ENCODE measurements at regions not wholly inside any gene's neighbourhood (a gene's known extent, or its start where the extent isn't known, plus 50 kb on each side); places are given as distances from the start of the nearest gene placed in this dataset.

DNA sequence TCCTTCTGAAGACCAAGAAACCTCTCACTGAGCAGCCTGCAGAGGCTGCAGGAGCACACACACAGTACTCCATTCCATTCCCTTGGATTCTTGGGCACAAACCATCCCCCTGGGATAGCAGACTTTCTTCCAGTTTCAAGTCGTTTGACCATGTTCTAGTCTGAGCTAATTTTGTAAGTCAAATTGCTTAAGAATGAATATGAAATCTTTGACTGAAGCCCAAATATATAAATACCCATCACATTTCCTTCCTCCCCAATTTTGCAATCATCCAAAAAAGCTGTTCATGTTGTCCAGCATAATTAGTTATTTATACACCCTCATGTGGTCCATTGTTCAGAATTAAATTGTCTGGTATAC lies 231.2 kb upstream of the TPRG1 start:
- no peak for DNase-seq

DNA sequence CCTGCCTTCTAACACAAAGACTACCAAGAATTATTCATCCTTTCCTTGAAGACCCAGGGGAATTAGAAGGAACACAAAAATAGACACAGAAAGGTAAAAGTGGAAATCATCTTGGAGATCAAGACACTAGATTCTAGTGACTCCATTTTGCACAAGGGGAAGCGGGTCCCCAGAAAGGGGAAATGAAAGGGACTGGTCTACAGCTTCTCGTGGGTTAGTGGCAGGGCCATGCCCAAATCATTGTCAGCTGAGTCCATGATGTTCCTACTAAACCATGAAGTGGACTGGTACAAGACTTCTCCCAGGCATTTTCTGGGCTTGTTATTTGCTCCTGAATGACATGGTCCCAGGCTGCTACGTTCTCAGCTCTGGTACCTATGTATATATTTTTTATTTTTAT lies 230.7 kb upstream of the TPRG1 start:
- no peak for DNase-seq

DNA sequence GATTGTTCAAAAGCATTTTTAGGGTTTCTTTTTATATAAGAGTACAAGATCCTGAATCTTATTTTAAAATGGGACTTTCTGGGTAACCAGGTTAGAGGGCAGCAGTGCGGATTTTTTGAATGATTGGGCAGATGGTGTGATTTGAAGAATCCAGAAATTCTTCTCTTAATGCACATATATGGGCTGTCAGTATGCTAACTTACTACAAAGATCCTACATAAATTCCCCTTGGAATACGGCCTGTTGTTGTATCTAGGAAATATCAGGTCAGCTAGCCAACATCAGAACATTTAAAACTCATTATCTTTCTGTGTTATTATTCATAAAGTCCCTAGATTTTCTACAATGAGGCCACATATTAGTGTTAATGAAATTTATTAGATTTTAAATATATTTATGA lies 229.6 kb upstream of the TPRG1 start:
- DNase-seq: no peak

DNA sequence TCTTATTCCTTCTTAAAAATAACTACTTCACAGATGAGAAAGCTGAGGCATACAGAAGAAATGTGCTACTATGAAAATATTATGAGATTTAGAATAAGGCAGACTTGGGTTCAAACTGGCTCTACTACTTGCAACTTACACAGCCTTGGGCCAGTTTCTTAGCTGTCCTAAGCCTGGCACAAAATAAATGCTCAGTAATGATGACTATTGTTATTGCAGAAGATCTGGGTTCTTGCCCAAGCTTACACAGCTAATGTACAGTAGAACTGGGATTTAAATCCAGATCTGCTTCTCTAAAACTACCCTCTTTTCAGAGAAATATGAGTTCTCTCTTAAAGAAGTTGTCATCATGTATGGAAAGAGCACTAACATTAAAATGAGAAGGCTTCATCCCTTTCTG lies 228.2 kb upstream of the TPRG1 start:
- DNase-seq: no peak

DNA sequence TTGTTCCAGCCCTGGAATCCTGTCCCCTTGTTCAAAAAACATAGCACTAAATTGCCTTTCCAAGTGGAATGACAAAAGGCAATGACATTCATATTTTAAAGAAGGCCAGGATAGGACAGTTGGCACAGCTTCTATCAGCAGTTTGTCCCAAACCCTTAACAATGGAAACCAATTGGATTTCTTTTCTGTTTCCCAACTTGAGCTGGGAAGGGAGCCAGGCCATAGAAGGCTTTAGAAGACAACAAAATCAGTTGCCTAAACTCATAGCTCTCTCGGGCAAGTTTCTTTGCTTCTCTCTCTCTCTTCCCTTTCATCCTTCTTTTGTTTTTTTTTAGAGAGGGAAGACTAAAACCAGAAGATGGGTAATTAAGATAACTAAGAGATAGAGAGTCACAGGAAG lies 227.7 kb upstream of the TPRG1 start:
- DNase-seq: no peak

DNA sequence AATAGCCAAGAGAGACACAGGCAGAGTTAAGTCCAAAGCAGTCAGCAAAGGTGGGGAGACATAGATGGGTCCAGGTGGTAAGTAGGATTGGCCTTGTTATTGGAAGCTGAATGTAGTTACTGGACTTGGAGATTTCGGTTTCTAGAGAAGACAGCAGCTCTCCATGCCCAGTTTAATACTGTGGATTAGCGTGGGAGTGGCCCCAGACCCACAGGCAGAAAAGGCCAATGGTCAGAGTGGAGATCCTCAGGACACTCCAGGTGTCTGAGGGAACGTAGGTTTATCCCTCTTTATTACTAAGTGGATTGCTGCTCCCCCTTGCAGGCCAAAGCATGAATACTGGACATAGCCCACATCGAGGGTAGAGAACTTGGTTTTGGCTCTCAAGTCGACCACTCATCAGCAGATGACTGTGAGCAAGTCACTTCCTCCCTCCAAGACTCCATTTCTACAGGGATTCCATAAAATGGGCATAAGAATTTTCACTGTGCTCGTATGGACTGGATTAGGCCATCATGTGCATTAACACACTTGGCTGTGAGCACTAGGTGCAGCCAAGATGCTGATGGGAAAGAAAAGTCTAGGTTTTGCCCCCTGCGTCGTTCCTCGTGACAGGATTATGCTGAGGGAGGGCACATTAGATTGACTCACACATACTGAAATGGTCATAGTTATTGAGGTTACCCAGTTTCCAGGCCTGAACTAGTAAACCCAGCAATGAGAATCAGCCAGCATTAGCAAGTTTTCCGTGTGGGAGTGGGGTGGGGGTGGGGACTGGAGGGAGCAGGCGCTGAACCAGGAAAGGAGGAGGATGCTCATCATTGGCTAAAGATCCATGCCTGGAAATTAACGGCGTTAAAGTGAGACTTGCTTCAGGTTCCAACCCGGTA lies 225.2 kb upstream of the TPRG1 start:
- DNase-seq: no peak

DNA sequence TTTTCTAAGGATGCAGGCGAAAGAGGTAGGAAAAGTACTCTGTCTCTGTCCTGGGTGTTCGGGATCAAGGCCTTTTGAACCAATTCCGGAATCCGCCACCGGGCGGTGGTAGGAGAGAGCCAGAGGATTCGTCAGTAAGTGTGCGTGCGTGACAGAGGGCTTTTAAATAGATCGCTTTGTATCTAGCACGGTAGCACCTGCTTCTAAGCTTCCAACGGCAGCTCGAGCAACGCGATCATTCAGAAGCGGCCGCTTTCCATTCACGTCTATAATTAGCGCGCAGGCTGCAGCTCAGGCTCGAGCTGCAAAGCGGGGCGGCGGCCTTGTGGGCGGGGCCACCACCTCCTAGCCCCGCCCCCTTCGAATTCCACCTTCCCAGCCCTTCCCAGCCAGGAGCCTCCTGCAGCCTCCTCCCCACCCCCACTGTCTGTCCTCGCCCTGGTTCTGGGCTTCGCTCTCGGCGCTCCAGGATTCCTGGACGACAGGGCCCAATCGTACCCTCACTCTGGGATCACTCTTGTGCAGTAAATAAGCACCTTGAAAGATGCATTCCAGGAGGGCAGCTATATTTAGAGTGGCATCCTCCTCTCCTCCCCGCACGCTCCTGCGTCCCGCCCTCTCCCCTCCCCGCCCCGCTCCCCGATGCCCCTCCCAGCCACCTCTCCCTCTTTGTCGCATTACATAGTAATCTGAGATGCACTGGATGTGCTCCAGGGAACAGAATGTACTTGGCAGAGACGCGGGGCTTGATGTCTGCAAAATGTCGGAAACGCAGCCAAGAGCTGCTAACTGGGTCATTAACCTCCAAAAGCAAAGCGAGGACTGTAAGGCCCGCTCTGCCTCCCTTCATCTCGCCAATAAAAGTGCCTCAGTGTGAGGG lies 224.1 kb upstream of the TPRG1 start:
- peak; percentile 20 for DNase-seq

DNA sequence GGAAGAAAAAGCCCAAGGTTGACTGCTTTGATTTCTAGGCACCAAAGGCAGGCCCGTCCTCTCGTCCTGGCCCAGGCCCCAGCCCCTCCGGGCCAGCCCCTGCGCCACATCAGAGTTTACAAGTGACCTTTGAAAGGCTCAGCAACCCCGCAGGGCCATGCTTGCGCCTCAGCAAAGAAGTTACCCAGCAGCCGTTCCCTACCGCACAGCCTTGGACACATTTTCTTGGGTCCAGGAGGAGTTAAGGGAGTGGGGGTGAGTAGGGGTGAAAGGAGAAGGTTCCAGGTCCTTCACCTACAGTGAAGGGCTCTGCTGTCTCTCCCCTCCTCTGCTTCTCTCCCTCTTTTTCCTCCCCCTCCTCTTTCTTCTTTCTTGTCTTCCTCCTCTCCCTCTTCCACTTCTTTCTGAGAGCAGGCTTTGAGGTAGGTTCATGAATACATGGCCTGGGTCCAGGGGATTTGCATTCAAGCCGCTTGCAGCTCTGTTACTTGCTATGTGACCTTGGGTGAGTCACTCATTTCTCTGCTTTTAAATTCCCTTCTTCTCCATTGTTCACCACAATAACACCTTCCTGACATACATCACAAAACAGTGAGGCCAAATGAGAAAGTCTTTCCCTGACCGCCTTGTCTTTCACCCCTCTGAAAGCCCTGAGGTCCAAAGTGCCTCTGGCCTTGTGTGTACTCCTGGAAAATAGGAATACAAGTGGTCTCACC lies 223.3 kb upstream of the TPRG1 start:
- peak; percentile 20 for DNase-seq

DNA sequence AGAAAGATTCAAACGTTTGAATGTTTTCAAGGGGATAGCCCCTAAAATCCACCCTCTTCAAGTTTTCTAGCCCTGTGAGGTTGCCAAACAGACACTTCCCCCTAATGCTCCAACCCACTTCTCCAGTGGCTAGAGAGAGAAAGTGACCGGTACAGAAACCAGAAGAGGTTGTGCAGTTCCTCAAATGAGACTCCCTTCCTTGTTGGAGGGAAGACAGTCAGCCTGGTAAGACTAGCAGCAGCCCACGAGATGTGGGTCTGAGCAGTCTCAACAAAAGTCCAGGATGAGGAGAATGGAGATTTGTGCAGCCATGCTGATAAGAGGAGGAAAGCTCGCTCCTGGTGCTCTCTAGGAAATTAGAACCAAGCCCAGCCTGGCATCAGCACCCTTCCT lies 222.8 kb upstream of the TPRG1 start:
- DNase-seq: no peak

DNA sequence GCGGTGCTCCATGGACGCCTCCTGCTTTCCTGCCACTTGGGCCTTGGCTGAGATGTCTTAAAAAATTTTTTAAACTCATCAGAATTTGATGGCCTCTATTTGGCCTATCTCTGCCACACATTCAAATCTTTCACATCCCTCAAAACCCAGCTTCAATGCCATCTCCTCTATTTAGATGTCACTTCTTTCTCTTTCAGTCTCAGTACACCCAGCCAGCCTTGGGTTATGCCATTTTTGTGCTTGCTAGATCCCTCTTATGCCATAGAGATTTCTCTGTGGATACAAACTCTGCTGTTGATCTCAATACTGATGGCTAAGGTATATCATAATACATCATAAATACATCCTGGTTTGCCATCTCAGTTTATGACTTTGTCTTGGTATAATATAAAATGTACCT lies 222.3 kb upstream of the TPRG1 start:
- DNase-seq: no peak

DNA sequence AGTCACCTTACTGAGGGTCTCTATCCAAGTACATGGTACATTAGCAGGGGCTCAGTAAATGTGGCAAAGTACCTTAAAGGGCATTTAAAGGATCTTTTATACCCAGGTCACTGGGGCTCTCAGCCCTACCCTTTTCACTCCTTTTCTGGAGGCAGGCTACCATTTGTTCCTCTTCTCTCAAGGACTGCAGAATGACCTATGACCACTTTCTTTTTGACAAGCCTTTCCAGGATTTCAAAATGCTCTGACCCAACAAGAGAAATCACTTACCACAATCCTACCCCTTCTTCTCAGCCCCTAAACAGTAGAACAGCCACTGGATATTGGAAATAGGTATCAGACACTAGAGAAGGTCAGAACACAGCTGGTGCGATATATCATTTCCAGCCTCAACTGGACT lies 221.8 kb upstream of the TPRG1 start:
- DNase-seq: no peak

DNA sequence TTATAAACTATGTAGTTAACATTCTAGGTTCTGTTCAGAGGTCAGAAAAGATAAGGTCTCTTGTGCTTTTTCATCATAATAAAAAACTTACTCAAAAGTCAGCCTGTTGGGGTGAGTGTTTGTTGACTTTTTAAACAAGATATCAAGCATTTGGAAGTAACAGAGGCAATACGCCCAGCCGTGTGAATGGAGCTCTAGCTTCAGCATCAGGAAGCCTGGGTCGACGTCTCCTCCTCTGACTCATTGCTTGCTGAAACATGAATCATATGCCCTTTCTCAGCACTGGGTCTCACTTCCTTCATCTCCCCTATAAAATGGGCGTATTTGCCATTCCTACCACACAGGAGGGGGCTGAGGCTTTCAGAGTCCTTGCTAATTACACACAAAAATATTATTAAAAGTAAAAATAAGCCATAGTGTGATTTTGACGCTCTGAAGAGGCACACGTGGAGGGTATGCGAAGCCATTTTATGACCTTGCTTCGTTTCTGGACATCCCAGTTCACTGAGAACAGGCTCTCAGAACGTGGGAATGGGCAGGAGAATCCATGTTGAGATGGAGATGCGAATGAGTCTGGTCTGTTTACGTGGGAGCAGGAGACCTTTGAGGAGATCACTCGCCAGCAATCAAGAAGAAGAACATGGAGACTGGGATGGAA lies 220.8 kb upstream of the TPRG1 start:
- DNase-seq: peak; percentile 75

DNA sequence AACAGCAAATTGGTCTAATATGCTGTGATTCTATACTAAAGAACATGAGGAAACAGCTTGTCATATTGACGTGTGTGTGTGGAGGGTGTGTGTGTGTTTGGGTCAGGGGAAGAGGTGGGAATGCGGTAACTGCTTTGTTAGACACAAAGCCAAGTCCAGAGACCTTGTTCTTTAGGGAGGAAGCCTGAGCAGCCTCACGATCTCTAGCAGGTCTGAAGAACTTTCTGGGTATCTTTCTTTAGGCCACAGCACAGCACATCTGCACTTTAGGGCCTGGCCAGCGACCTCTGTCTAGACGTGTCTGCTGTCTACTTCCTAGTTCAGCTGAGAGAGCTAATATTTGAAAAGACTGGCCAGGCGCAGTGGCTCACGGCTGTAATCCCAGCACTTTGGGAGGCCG lies 220.0 kb upstream of the TPRG1 start:
- no peak for DNase-seq

DNA sequence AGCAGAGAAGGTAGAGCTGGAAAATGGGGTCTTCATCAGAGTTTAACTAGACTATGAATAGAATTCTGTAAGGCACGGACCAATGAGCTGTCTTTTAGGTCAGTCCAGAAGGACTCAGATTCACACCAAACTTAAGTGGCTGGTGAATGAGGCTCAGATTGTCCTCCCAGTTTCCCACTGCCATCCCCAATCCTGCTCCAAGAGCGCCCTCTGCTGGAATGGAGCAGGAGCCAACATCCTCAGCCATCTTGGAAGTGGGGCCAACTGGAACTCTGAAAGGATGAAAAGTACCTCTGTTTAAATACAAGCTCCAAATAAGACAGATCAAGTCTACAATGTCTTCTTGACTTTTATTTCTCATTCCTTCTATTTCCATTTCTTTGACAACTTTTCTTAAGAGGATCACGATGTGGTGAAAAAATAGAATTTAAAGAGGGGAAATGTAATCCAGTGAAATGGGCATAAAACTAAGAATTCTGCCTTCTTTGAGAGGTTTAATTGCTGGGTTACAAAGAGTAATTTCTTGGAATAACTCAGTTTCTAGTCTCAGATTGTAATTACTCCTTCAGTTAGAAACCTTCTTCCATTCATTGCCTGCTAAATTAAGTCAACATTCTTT lies 217.1 kb upstream of the TPRG1 start:
- DNase-seq: peak; percentile 86

DNA sequence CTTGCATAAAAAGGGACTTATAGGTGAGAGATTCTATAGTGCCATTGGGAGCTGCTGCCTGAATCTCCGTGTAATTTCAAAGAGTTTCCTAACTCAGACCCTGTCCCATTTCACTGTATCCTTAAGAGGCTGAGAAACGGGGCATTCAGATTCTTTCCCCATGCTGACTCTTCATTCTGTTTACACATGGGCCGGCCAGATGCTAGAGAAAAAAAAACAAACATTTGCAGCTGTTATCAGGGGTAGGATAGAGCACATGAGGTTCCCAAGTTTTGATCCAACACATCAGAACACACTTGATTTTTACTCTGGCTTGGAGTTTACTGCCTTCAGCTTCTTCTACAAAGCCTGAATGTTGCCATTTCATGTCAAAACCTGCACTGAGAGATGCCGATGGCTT lies 215.9 kb upstream of the TPRG1 start:
- no peak for DNase-seq

DNA sequence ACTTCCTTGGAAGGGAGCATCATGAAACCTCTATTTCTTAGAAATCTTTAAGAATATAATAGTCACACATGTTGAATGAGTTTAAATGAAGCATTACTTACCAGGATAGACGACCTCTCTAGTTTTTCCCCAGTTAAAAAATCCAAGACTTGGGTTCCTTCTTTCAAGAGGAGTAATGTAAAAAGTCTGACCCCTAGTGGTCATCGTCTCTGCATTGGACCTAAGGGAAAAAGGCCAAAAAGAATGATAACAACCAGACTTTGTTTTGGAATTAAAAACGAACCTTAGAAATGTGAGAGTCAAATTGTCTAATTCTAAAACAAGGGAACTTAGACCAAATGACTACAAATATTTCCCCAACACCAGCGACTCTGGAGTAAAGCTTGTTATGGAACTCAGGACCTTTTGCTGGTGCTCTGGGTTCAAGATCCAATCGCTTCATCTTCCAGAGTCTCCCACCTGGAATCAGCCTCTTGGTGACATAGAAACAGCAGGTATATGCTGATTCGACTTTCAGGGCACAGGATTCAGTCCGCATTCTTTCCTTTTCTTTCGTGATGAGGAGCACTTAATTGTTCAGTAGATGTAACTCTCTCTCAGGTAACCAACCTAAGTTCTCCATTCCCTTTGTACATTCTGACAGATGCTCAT lies 214.8 kb upstream of the TPRG1 start:
- peak; percentile 53 for DNase-seq

DNA sequence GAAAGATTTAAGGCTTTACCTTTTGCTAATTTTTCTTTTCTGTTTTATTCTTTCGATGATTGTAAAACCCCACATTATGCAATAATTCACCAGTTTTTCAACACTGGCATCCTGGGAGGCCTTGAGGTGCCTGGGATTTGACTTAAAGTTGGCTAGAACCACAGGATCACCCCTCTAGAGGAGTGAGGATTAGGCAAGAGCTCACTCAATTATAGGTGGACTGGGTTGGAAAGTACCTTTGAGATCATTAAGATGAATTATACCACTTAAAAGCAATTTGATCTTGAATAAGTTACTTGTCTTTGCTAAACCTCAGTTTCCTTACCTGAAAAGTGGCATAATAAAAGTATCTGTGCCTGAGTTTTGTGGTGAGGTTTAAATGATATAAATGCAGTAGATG lies 212.8 kb upstream of the TPRG1 start:
- no peak for DNase-seq

DNA sequence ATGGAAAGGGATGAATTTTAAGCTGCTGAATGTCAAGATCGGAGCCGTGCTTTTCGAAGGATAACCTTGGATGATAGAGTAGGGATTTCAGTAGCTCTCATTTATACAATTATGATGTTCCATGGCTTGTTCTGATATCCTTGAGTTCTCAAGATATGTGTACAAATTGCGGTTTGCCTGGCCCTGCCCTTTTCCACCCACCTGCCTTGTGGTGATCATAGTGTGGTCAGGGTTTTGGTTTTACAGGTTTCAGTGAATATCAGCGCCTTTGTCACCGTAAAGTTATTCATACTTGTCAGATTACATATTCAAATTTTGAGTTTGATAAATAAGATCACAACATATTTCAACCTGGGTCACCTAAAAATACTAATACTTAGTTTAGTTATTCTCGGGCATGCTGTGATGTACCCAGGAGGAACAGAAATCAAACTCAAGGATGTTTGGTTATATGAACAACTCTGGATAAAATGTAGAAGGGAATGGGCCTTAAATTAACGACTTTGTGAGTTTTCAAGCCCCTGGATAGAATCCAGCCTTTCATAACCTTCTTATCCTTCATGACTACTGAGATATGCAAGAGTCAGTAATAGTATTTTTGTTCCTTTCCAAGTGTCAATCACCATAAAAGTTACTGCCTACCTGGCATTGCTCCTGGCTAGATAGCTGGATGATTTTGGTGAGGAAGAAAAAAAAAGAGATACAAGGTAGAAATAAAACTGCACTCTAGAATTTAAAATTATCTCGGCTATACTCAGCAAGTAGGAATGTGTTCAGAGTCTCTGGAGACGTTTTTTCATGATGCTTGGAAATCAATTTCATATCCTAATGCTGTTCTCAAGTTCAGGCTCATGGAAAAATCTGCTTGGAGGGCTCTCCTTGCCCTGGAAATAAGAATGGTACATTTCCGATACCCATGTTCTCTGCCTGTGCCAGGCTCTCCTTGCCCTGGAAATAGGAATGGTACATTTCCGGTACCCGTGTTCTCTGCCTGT lies 209.2 kb upstream of the TPRG1 start:
- peak; percentile 41 for DNase-seq

DNA sequence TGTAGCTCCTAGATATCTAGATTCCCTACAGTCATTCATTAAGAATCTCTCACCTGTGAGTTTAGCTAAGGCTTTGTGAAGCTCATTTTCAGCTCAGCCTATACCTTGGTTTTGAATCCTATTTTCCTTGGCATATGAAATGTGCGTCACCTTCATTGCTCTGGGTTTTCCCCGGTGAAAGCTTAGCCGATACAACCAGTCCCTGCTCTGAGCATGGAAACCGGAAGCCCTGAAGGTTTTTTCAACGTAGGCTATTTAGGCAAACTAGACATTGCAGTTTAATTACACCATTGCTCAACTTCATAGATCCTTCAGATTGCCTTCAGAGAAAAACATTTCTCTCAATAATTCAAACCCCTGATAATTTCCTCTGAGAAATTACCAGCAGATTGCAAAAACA lies 206.8 kb upstream of the TPRG1 start:
- no peak for DNase-seq

DNA sequence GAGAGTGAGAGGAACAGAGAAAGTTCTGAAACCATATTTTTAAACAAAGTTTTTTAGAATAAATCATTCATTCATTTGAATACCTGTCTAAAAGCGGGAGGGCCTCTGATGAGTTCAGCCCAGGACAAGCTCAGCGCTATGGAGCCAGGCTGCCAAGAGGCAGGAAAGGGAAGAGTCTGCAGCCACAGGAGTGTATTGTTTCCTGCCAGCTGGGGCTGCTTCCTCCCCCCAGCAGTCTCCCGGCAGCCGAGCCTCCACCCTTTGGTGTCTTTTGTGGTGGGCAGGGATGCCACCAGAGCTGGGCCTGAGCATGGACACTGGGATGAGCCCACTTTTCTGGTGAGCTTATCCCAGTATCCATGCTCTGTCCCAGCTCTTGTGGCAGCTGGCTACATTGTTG lies 199.5 kb upstream of the TPRG1 start:
- no peak for DNase-seq

Measured in activated CD4-positive, alpha-beta T cell treated with anti-CD3 and anti-CD28 coated beads, Interleukin-2, amount 50 U/mL, for 16 hours (primary cell).